Esophagus muscularis mucosa (tissue), 4 donors: ENCODE measurements at regions not wholly inside any gene's neighbourhood (a gene's known extent, or its start where the extent isn't known, plus 50 kb on each side); places are given as distances from the start of the nearest gene placed in this dataset.

Experiments
- DNase-seq: peaks from one replicate; pipeline ENCODE4 v3.0.0-alpha.2; 2017; ENCODE audit errors: extremely low spot score
- H3K27ac ChIP-seq, 4 donors: fragments of 200-600 bp; sonication (generic); replicated peaks in 1 of 4; 1 replicate in 3 of 4; 2 replicates in 1 of 4; pipeline ENCODE4 v1.5.1; 2016 to 2019; ENCODE audit warnings: mild to moderate bottlenecking in 1 of 4
- H3K27me3 ChIP-seq, 4 donors: fragments of 200-600 bp; sonication (generic); one replicate each; pipeline versions ENCODE4 v1.5.1 to v1.6.0; 2016 to 2019
- H3K36me3 ChIP-seq, 4 donors: fragments of 200-600 bp; sonication (generic); one replicate each; pipeline ENCODE4 v1.5.1; 2016 to 2019
- H3K4me1 ChIP-seq, 4 donors: fragments of 200-600 bp; sonication (generic); one replicate each; pipeline ENCODE4 v1.5.1; 2016 to 2019
- H3K4me3 ChIP-seq, 4 donors: fragments of 200-600 bp; sonication (generic); 1 replicate in 2 of 4; 2 replicates in 2 of 4; pipeline ENCODE4 v1.5.1; 2016 to 2019; ENCODE audit warnings: mild to moderate bottlenecking in 4 of 4, moderate library complexity in 1 of 4
- H3K9me3 ChIP-seq, 4 donors: fragments of 200-600 bp; sonication (generic); 1 replicate in 3 of 4; 2 replicates in 1 of 4; pipeline ENCODE4 v1.5.1; 2016 to 2019
- EP300 ChIP-seq: sonication (generic); formaldehyde crosslinking; IDR thresholded peaks from one replicate; pipeline ENCODE4 v1.6.1; 2017; ENCODE audit warnings: antibody characterized with exemption
- POLR2A ChIP-seq: fragments of 450-650 bp; IDR thresholded peaks from one replicate; pipeline ENCODE4 v1.6.1; 2017; ENCODE audit warnings: antibody characterized with exemption, moderate library complexity, mild to moderate bottlenecking, low read depth
- POLR2AphosphoS5 ChIP-seq, 2 donors: sonication (generic); formaldehyde crosslinking; IDR thresholded peaks; one replicate each; pipeline ENCODE4 v1.6.1; 2017; ENCODE audit warnings: antibody characterized with exemption in 2 of 2
- WGBS: methylation state at CpG from one replicate; pipeline ENCODE4 v1.1.5; 2018; 5-methylcytosine and 5-hydroxymethylcytosine counted together
- intact Hi-C: fragments of 100-400 bp; cut with DNase I; formaldehyde crosslinking; loops from one replicate; pipeline ENCODE4 v1.15.1; 2023
- TF ChIP-seq, protein P1 (sequence below), 3 experiments: fragments of 200-600 bp in 2 of 3; fragments of 450-650 bp in 1 of 3; sonication (generic) in 2 of 3; IDR thresholded peaks; one replicate each; pipeline ENCODE4 v1.5.1; 2017 to 2019; ENCODE audit warnings: antibody characterized with exemption in 3 of 3, mild to moderate bottlenecking in 2 of 3, moderate library complexity in 1 of 3

DNA sequence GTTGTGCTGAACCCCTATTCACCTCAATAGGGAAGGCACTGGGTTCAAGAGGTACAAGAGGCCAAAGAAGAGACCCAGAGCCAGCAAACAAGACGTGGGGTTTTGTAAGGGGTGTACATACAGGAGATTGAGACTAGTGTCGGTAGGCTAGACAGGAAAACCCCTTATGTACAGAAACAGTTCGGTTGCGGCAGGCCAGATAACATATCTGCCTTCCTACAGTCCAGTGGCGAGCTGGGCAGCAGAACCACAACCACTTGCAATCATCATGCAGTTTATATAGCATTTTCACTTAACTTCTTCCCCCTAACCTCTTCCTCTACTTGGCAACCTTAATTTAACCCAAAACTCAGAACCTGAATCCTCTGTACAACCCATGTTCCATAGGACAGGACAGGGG lies 422.2 kb downstream of the PDHA2 start:
- no peaks in the 10 kb centered on the region for H3K27me3 ChIP-seq
- WGBS: 79% methylated on average over 5 of the region's 5 CpGs
- no peaks in the 10 kb centered on the region for H3K4me1 ChIP-seq
- H3K9me3 ChIP-seq: no peaks in the 10 kb centered on the region
- TF ChIP-seq, protein P1, sequence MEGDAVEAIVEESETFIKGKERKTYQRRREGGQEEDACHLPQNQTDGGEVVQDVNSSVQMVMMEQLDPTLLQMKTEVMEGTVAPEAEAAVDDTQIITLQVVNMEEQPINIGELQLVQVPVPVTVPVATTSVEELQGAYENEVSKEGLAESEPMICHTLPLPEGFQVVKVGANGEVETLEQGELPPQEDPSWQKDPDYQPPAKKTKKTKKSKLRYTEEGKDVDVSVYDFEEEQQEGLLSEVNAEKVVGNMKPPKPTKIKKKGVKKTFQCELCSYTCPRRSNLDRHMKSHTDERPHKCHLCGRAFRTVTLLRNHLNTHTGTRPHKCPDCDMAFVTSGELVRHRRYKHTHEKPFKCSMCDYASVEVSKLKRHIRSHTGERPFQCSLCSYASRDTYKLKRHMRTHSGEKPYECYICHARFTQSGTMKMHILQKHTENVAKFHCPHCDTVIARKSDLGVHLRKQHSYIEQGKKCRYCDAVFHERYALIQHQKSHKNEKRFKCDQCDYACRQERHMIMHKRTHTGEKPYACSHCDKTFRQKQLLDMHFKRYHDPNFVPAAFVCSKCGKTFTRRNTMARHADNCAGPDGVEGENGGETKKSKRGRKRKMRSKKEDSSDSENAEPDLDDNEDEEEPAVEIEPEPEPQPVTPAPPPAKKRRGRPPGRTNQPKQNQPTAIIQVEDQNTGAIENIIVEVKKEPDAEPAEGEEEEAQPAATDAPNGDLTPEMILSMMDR (IDR thresholded peaks at IDR 0.05): no peak
- no peak for TF ChIP-seq EP300
- no peak for TF ChIP-seq POLR2AphosphoS5 (IDR thresholded peaks at IDR 0.05)
- TF ChIP-seq POLR2A: no peak
- H3K27ac ChIP-seq: no peak overlapping the region
- intact Hi-C loops: no loop called here
- DNase-seq: no peak
- no peaks in the 10 kb centered on the region for H3K36me3 ChIP-seq
- H3K4me3 ChIP-seq: no peak overlapping the region

- no peak for DNase-seq
- no peak for TF ChIP-seq POLR2AphosphoS5 (IDR thresholded peaks at IDR 0.05)
- no peak for TF ChIP-seq EP300
- TF ChIP-seq POLR2A: no peak
- TF ChIP-seq, protein P1 (IDR thresholded peaks at IDR 0.05): no peak
- Histone ChIP-seq H3K4me1 (no peaks in the 10 kb centered on the region), H3K27me3 (no peaks in the 10 kb centered on the region), H3K4me3 (no peak overlapping the region), H3K27ac (no peak overlapping the region), H3K36me3 (no peaks in the 10 kb centered on the region), H3K9me3 (no peaks in the 10 kb centered on the region)
- WGBS: 65% methylated on average over 1 of the region's 1 CpG
- intact Hi-C loops: no loop called here
Observed at GRCh38 chr4:96263291-96263690, 423.4 kb downstream of the PDHA2 start.

- no peaks in the 10 kb centered on the region for H3K36me3 ChIP-seq
- no peak for DNase-seq
- no peak for TF ChIP-seq POLR2A
- no peak for TF ChIP-seq EP300
- TF ChIP-seq, protein P1 (IDR thresholded peaks at IDR 0.05): no peak
- no peak for TF ChIP-seq POLR2AphosphoS5 (IDR thresholded peaks at IDR 0.05)
- no peaks in the 10 kb centered on the region for H3K4me1 ChIP-seq
- H3K9me3 ChIP-seq: no peaks in the 10 kb centered on the region
- H3K27ac ChIP-seq: no peak overlapping the region
- H3K27me3 ChIP-seq: no peaks in the 10 kb centered on the region
- no peak overlapping the region for H3K4me3 ChIP-seq
- intact Hi-C loops: no loop called here
- 86% methylated on average over 2 of the region's 2 CpGs for WGBS
Observed at GRCh38 chr4:96264941-96265463, 425.1 kb downstream of the PDHA2 start.

GRCh38 chr4:96293806-96294205 lies 453.9 kb downstream of the PDHA2 start:
- WGBS: 71% methylated on average over 5 of the region's 5 CpGs
- TF ChIP-seq POLR2A (no peak), POLR2AphosphoS5 (IDR thresholded peaks at IDR 0.05) (no peak), EP300 (no peak)
- TF ChIP-seq, protein P1 (IDR thresholded peaks at IDR 0.05): no peak
- no peaks in the 10 kb centered on the region for H3K4me1 ChIP-seq
- H3K27me3 ChIP-seq: no peaks in the 10 kb centered on the region
- no peaks in the 10 kb centered on the region for H3K9me3 ChIP-seq
- H3K4me3 ChIP-seq: no peak overlapping the region
- H3K36me3 ChIP-seq: no peaks in the 10 kb centered on the region
- H3K27ac ChIP-seq: no peak overlapping the region
- intact Hi-C loops: no loop called here
- no peak for DNase-seq

- TF ChIP-seq POLR2AphosphoS5 (IDR thresholded peaks at IDR 0.05) (no peak), POLR2A (no peak), EP300 (no peak)
- TF ChIP-seq, protein P1 (IDR thresholded peaks at IDR 0.05): no peak
Observed at GRCh38 chr4:96295143-96295741, 455.3 kb downstream of the PDHA2 start.

More at GRCh38 chr4:96295143-96295741, 455.3 kb downstream of the PDHA2 start:
- intact Hi-C loops: no loop called here
- no peaks in the 10 kb centered on the region for H3K36me3 ChIP-seq
- no peaks in the 10 kb centered on the region for H3K9me3 ChIP-seq
- DNase-seq: no peak
- H3K27me3 ChIP-seq: no peaks in the 10 kb centered on the region
- 66% methylated on average over 4 of the region's 4 CpGs for WGBS
- H3K27ac ChIP-seq: no peak overlapping the region
- no peak overlapping the region for H3K4me3 ChIP-seq
- no peaks in the 10 kb centered on the region for H3K4me1 ChIP-seq
